SU-DHL-6 (cell line): ENCODE measurements at regions not wholly inside any gene's neighbourhood (a gene's known extent, or its start where the extent isn't known, plus 50 kb on each side); places are given as distances from the start of the nearest gene placed in this dataset.

Source experiments
- H2AFZ ChIP-seq: fragments of 200-600 bp; sonication (generic); 2 replicates; pipeline ENCODE4 v1.6.1; 2014; ENCODE audit warnings: low read depth, mild to moderate bottlenecking, moderate library complexity, mixed read lengths, antibody characterized with exemption, low read length; ENCODE audit not compliant: severe bottlenecking
- H3F3A ChIP-seq: fragments of 200-600 bp; shearing (Covaris generic); 2 replicates; pipeline ENCODE4 v1.6.0; 2016; ENCODE audit warnings: antibody characterized with exemption, mild to moderate bottlenecking; ENCODE audit not compliant: insufficient read depth
- H3K27ac ChIP-seq: fragments of 200-600 bp; sonication (generic); 2 replicates; pipeline ENCODE4 v1.5.1; 2016; ENCODE audit warnings: low read depth, mild to moderate bottlenecking, low read length, moderate library complexity, mixed read lengths
- H3K27me3 ChIP-seq: fragments of 200-600 bp; sonication (generic), shearing (Covaris generic); 2 replicates; pipeline ENCODE4 v1.6.0; 2014; ENCODE audit warnings: mild to moderate bottlenecking, low read length
- H3K36me3 ChIP-seq: fragments of 200-600 bp; sonication (generic); 2 replicates; pipeline ENCODE4 v1.6.1; 2014; ENCODE audit warnings: mild to moderate bottlenecking, low read length, mixed read lengths
- H3K4me2 ChIP-seq: fragments of 300-600, 200-600 bp; shearing (Covaris generic), sonication (generic); 2 replicates; pipeline ENCODE4 v1.6.0; 2014; ENCODE audit warnings: low read length, low read depth, mild to moderate bottlenecking; ENCODE audit not compliant: poor library complexity, severe bottlenecking
- H3K4me3 ChIP-seq: fragments of 200-600 bp; sonication (generic); 2 replicates; pipeline ENCODE4 v1.5.1; 2014; ENCODE audit warnings: antibody characterized with exemption, low read length, mild to moderate bottlenecking, mixed read lengths; ENCODE audit not compliant: insufficient read depth, poor library complexity, severe bottlenecking
- H3K79me2 ChIP-seq: fragments of 200-600 bp; sonication (generic); 2 replicates; pipeline ENCODE4 v1.6.1; 2014; ENCODE audit warnings: mild to moderate bottlenecking, low read length, moderate library complexity; ENCODE audit not compliant: insufficient read depth
- H3K9ac ChIP-seq: fragments of 200-600 bp; sonication (generic); 2 replicates; pipeline ENCODE4 v1.7.0; 2014; ENCODE audit warnings: mild to moderate bottlenecking, low read length
- H3K9me2 ChIP-seq: fragments of 200-600 bp; sonication (generic); replicated peaks from 2 replicates; pipeline ENCODE4 v1.6.1; 2014; ENCODE audit warnings: low read length; ENCODE audit not compliant: insufficient read depth
- H3K9me3 ChIP-seq: fragments of 200-600 bp; sonication (generic); 2 replicates; pipeline ENCODE4 v1.6.1; 2014; ENCODE audit warnings: low read length, mixed read lengths; ENCODE audit not compliant: insufficient read depth
- H4K20me1 ChIP-seq: fragments of 200-600 bp; sonication (generic); 2 replicates; pipeline ENCODE4 v1.6.1; 2014; ENCODE audit warnings: low read depth, mild to moderate bottlenecking, antibody characterized with exemption, low read length, moderate library complexity, mixed read lengths
- EZH2phosphoT487 ChIP-seq: fragments of 200-600 bp; sonication (generic), shearing (Covaris generic); conservative IDR thresholded peaks from 2 replicates; pipeline ENCODE4 v1.6.1; 2018; ENCODE audit warnings: mild to moderate bottlenecking, antibody characterized with exemption, low read length, moderate library complexity, mixed read lengths
- TF ChIP-seq, protein P1 (sequence below): fragments of 200-600 bp; sonication (generic); IDR thresholded peaks from one replicate; pipeline ENCODE4 v1.5.1; 2017; ENCODE audit warnings: antibody characterized with exemption, mild to moderate bottlenecking, low read length, moderate library complexity; ENCODE audit not compliant: insufficient read depth, poor library complexity, severe bottlenecking

- Histone ChIP-seq H3K36me3 (no peaks in the 10 kb centered on the region), H3K4me3 (no peak overlapping the region), H3K4me2 (no peak overlapping the region), H3K9me3 (no peaks in the 10 kb centered on the region), H3K27ac (no peak overlapping the region), H4K20me1 (no peaks in the 10 kb centered on the region), H2AFZ (no peak overlapping the region), H3K27me3 (no peaks in the 10 kb centered on the region), H3F3A (no peaks in the 10 kb centered on the region; the same call in 1 of the 2 replicates), H3K9me2 (no peaks in the 10 kb centered on the region), H3K9ac (no peak overlapping the region), H3K79me2 (no peaks in the 10 kb centered on the region)
- no peak for TF ChIP-seq EZH2phosphoT487
- TF ChIP-seq, protein P1, sequence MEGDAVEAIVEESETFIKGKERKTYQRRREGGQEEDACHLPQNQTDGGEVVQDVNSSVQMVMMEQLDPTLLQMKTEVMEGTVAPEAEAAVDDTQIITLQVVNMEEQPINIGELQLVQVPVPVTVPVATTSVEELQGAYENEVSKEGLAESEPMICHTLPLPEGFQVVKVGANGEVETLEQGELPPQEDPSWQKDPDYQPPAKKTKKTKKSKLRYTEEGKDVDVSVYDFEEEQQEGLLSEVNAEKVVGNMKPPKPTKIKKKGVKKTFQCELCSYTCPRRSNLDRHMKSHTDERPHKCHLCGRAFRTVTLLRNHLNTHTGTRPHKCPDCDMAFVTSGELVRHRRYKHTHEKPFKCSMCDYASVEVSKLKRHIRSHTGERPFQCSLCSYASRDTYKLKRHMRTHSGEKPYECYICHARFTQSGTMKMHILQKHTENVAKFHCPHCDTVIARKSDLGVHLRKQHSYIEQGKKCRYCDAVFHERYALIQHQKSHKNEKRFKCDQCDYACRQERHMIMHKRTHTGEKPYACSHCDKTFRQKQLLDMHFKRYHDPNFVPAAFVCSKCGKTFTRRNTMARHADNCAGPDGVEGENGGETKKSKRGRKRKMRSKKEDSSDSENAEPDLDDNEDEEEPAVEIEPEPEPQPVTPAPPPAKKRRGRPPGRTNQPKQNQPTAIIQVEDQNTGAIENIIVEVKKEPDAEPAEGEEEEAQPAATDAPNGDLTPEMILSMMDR, result no peak
Observed at GRCh38 chr21:38918607-38919346, 113.0 kb downstream of the ETS2 start.

DNA sequence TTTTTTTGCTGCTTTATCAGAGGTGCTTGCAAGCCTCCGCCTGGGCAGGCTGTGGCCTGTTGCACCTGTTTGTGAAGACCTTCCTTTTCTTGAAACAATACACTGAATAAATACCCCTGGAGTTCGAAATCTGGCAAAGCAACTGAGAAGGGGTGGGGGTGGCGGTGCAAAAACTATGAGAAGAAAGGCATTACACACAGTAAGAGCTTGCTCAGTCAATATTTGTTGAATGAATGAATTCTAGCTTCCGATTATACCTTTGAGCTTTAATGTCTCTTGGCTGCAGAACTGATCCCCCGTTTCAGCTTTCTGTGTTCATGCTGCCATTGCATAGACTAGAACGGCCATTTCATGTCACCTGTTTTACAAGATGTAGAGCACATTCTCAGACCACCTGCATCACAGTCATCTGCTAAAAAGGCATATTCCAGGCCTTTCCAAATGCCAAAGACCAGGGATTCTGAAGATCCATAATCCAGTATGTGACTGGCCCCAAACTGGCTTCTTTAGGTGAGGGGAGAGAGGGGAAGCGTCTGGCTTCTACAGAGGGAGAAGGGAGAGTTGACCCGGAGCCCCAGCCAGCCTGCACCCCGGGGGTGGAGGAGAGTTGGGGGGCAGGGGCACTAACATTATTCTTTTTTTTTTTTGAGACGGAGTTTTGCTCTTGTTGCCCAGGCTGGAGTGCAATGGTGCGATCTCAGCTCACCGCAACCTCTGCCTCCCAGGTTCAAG, 111.5 kb downstream of the ETS2 start:
- Histone ChIP-seq H3K27me3 (no peaks in the 10 kb centered on the region), H3K27ac (no peak overlapping the region), H3K79me2 (no peaks in the 10 kb centered on the region), H3K36me3 (no peaks in the 10 kb centered on the region), H3K9me2 (no peaks in the 10 kb centered on the region), H3K9ac (no peak overlapping the region), H2AFZ (no peak overlapping the region), H3K4me2 (no peak overlapping the region), H4K20me1 (no peaks in the 10 kb centered on the region), H3K4me3 (no peak overlapping the region), H3F3A (no peaks in the 10 kb centered on the region; the same call in 1 of the 2 replicates), H3K9me3 (no peaks in the 10 kb centered on the region)
- TF ChIP-seq, protein P1, result no peak
- TF ChIP-seq EZH2phosphoT487, result no peak

DNA sequence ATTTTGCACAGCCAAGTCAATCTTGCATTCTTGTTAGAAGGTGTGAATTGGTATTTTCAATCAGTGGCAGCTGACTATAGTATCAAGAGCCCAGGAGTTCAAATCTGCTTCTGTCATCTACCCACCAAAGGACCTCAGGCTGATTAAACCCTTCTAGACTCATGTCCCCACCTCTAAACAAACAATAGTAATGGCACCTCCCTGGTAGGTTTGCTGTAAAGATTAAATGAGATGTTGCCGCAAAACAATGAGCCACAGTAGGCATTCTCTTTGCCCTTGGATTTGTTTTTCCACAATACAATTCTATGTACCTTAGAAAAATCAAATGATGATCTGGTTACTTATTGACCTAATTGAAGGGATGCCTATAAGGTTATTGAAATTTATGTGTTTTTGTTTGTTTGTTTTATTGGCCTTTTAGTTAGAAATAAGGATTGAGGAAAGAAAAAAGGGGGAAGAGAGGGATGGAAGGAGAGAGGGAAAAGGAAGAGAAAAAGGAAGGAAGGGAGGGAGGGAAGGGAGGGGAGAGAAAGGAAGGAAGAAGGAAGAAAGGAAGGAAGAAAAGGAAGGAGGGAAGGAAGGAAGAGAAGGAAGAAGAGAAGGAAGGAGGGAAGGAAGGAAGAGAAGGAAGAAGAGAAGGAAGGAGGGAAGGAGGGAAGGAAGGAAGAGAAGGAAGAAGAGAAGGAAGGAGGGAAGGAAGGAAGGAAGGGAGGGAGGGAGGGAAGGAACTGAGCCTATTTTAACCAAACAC, 110.7 kb downstream of the ETS2 start:
- no peak overlapping the region for H2AFZ ChIP-seq
- H3K9ac ChIP-seq, result no peak overlapping the region
- no peaks in the 10 kb centered on the region for H4K20me1 ChIP-seq
- H3K79me2 ChIP-seq, result no peaks in the 10 kb centered on the region
- no peaks in the 10 kb centered on the region for H3K36me3 ChIP-seq
- no peak overlapping the region for H3K4me2 ChIP-seq
- H3K9me3 ChIP-seq, result no peaks in the 10 kb centered on the region
- no peaks in the 10 kb centered on the region for H3K27me3 ChIP-seq
- TF ChIP-seq, protein P1, result no peak
- no peak for TF ChIP-seq EZH2phosphoT487
- H3K9me2 ChIP-seq, result no peaks in the 10 kb centered on the region
- no peak overlapping the region for H3K27ac ChIP-seq
- no peaks in the 10 kb centered on the region; the same call in 1 of the 2 replicates for H3F3A ChIP-seq
- H3K4me3 ChIP-seq, result no peak overlapping the region
